ENCODE measurements at regions not wholly inside any gene's neighbourhood (a gene's known extent, or its start where the extent isn't known, plus 50 kb on each side); places are given as distances from the start of the nearest gene placed in this dataset.
"Not testable (repeated sequence)": the region's sequence is repeated elsewhere in the genome, so short reads cannot be mapped to it uniquely, and the experiment has no call there.

- not testable (repeated sequence) for FAIRE-seq
Measured at GRCh38 chr3:154810017-154810416, 270.1 kb upstream of the MME start.

- no peak for FAIRE-seq
Measured at GRCh38 chr3:154801729-154802128, 278.4 kb upstream of the MME start.

DNA sequence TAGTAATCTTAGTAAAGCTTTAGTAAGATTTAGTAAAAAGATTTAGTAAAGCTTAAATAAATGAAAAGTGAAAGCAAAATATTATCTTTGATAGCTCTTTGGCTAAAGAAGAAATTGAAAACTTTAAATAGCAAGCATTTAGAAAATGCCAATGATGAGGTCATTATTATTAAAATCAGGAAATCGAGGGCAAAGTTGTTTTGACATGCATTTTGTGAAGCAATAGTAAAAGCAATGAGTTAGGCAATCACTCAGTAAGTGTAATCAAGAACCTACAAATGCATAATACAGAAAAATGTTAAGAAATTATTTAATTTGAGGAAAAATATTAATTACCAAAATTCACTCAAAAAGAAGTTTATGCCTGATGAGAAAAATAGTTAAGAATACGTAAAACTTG lies 280.3 kb upstream of the MME start:
- no peak for FAIRE-seq

GRCh38 chr3:154795582-154795981 lies 284.5 kb upstream of the MME start:
- FAIRE-seq = no peak

DNA sequence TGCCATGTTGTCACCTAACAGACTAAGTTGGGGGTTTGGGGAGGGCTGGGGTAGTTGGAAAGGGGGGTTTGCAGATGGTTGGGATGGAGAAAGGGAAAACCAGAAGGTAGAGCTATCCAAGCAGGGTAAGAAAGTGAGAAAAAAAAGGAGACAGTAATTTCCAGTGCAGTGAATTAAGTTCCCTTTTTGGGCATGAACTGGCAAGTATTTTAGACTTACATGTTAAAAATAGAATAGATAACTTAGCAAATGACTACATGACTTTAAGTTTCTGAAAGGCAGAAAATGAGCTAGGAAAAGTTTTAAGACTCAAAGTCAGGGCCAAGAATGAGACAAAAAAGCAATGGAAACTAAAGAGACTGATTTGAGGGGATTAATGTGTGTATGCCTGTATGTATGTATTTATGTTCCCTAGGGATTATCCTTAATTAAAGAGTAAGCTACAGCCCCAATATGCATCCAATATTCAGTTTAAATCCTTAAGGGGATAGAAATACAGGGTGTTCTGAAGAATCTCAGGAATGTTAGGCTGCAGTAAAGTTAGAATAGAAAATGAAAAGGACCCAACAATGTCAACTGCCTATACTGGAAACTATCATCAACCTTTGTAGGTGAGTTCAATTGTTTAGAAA lies 285.2 kb upstream of the MME start:
- no peak for FAIRE-seq

DNA sequence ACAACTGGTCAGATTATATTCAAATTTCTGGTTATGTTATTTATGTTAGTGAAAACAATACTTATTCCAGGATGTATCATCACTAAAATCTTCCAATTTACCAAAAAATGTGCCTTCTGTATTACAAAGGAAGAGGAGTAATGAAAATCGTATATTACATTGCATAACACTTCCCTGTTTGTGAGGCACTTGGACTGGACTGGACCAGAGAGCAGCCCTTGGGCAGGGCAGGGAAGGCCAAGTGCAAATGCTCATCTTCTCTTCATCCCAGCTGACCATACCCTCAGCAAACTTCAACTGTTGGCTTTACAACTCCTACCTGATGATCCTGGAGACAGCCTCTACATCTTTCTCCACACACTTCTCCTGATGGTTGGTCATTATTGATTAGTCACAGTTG lies 285.7 kb upstream of the MME start:
- no peak for FAIRE-seq

DNA sequence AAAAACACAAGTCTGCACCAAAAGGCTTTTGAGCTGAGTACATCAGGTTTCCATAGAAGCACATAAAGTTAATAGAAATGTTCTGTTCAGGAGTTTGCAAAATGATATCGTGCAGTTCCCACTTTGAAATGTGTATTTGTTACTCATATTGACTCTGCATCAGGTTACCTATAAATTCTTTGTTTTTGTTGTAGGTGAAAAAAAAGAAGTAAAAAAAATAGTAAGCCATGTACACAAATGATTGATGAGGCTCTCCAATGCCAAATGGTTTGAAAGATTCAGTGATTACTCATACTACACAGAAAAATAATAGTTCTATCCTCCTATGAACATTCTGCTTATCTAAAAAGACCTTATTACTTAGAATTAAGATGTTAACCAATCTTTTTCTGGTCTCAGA lies 287.3 kb upstream of the MME start:
- FAIRE-seq = no peak

GRCh38 chr3:154791611-154792010 lies 288.5 kb upstream of the MME start:
- no peak for FAIRE-seq

- FAIRE-seq = no peak
Measured at GRCh38 chr3:154786724-154787123, 293.4 kb upstream of the MME start.

GRCh38 chr3:154783521-154783931 lies 296.6 kb upstream of the MME start:
- no peak for FAIRE-seq

GRCh38 chr3:154783061-154783460 lies 297.1 kb upstream of the MME start:
- FAIRE-seq = no peak

- no peak for FAIRE-seq
Measured at GRCh38 chr3:154782151-154782550, 298.0 kb upstream of the MME start.

- no peak for FAIRE-seq
Measured at GRCh38 chr3:154781595-154781994, 298.5 kb upstream of the MME start.

DNA sequence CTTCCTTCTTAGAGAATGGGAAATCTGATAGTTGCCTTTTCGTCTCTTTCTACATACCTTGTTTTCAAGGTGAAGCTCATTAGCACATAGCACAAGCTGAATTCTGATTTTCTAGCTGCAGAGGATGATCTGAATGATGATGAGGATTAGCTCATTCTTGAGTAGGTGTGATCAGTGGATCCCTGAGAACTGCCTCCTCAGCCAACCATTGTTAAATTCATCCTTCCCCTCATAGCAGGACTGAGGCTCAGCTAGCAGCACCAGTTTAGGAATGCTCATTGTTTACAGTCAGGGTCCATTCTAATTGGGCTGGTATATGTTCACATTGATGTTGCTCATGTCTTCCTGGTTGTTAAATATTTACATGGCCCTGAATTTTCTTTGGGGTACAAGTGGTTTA lies 299.9 kb upstream of the MME start:
- FAIRE-seq = no peak

- FAIRE-seq = no peak
Measured at GRCh38 chr3:154779571-154779970, 300.5 kb upstream of the MME start.

DNA sequence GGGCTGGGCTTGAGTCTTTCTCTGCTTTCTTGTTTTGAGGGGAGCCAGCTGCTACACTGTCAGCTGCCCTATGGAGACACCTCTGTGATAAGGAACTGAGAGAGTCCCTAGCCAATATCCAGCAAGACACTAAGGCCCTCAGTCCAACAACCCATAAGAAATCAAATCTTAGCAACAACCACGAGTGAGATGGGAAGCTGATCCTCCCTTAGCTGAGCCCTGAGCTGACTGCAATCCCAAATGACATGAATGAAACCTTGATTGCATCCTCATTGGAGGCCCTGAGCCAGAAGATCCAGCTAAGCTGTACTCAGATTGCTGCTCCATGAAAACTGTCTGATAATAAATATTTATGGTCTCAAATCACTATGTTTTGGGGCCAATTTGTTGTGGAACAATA lies 302.1 kb upstream of the MME start:
- FAIRE-seq = no peak

- no peak for FAIRE-seq
Measured at GRCh38 chr3:154776549-154777225, 303.4 kb upstream of the MME start.

DNA sequence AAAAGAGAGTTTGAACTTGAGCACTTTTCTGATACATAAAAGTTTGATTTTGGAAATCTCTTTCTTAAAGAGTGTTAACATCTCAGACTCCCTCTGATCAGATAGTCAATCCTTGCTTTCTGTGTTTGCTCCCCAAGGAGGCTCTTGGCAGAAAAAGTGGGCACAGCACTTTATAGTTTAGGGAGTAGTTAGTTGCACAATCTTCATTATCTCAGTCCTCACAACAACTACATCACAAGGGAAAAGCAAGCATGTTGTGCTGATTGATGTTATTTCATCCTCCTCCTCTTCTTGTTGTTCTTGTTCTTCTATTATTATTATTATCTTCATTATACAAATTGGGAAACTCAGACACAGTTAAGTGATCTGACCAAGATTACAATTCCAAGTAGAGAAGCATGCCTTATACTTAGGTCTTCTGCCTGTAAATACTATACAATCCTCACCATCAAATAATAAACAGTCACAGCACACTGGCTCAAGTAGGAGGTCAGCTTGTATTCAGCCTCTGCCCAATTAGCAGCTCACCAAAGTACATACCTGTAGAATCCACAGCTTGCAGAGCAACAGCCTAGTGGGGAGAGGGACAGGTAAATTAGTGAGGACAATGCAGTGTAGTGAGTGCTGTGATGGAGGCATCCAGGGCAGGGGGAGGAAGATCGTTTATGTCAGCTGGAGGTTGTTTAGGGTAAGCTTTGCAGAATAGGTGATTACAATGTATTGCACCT lies 304.1 kb upstream of the MME start:
- FAIRE-seq = no peak

DNA sequence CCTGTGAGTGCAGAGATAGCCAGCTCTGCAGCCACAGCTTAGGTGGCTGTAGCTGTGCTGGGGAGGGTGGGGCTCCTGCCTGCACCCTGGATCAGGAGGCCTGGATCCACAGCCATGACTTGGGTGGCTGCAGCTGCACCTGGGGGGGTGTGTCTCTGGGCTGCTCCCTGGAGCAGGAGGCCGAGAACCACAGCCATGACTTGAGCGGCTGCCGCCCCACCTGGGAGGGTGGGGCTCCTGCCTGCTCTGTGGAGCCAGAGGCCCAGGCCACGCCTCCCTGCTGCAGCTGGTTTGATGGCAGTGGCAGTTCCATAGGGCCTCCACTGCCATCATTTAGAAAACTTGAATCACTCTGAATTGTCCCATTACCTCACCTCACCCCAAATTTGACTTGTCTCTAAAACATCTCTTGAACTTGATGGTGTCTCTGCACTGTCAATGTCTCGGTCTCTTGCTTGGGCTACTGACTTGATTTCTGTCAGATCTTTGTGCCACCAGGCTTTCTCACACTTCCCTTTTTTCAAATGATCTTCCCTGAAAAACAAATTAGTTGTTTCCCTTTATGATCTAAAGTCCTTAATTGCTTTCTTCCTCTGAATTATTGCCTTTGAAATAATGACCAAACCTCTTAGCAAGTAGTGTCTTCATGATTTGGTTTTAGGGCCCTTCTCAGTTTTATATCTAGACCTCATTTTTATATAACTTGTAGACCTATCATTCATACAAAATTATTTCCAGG lies 313.2 kb upstream of the MME start:
- no peak for FAIRE-seq

GRCh38 chr3:154764856-154765640 lies 315.1 kb upstream of the MME start:
- FAIRE-seq = no peak

GRCh38 chr3:154762486-154762885 lies 317.6 kb upstream of the MME start:
- FAIRE-seq = no peak

DNA sequence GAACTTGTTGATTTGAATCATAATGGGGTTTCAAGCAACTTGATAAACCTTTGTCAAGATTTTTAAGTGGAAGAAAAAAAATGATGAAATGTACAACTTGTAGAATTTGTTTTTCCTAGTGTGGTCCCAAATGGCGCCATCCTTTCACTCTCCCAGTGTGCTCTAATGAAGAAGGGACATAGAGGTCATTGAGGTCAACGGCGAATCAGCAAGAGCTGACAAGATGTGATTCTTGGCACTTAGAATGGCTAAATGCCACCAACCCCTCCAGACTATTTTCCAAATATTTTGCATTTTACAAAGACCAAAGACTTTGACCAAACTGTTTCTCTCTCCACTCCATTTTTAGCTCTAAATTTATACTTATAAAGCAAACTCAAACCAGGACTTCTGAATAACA lies 320.2 kb upstream of the MME start:
- no peak for FAIRE-seq

Measured in colon (tissue), 2 donors.